Neuronal stem cell (in vitro differentiated cells): ENCODE measurements at regions not wholly inside any gene's neighbourhood (a gene's known extent, or its start where the extent isn't known, plus 50 kb on each side); places are given as distances from the start of the nearest gene placed in this dataset.
"Not testable (repeated sequence)": the region's sequence is repeated elsewhere in the genome, so short reads cannot be mapped to it uniquely, and the experiment has no call there.

Experiments used
- DNase-seq: peaks from one replicate; pipeline ENCODE4 v3.0.0-alpha.2; 2013; ENCODE audit warnings: low spot score
- H2AFZ ChIP-seq: one replicate; pipeline ENCODE4 v1.6.1; 2013; ENCODE audit warnings: mild to moderate bottlenecking, low read length, inconsistent platforms
- H2AK5ac ChIP-seq: 2 replicates; pipeline ENCODE4 v1.6.1; 2013; ENCODE audit warnings: low read depth, mild to moderate bottlenecking, inconsistent platforms, low read length, moderate library complexity, mixed read lengths
- H2BK120ac ChIP-seq: 2 replicates; pipeline ENCODE4 v1.6.1; 2013; ENCODE audit warnings: low read depth, mild to moderate bottlenecking, inconsistent platforms, low read length, moderate library complexity, mixed read lengths
- H2BK12ac ChIP-seq: one replicate; pipeline ENCODE4 v1.6.1; 2013; ENCODE audit warnings: low read length, inconsistent platforms
- H2BK15ac ChIP-seq: 2 replicates; pipeline ENCODE4 v1.6.1; 2013; ENCODE audit warnings: mild to moderate bottlenecking, low read length, inconsistent platforms, mixed read lengths
- H2BK5ac ChIP-seq: one replicate; pipeline ENCODE4 v1.6.1; 2013; ENCODE audit warnings: inconsistent platforms, mild to moderate bottlenecking, low read length, moderate library complexity
- H3K14ac ChIP-seq: one replicate; pipeline ENCODE4 v1.6.1; 2013; ENCODE audit warnings: low read length, inconsistent platforms
- H3K18ac ChIP-seq: 2 replicates; pipeline ENCODE4 v1.6.1; 2013; ENCODE audit warnings: low read length, inconsistent platforms
- H3K23ac ChIP-seq: 2 replicates; pipeline ENCODE4 v1.6.1; 2013; ENCODE audit warnings: low read depth, mild to moderate bottlenecking, mixed read lengths, low read length, inconsistent platforms; ENCODE audit not compliant: poor library complexity
- H3K27ac ChIP-seq: replicated peaks from 3 replicates; pipeline ENCODE4 v1.5.1; 2013; ENCODE audit warnings: low read length, inconsistent platforms
- H3K27me3 ChIP-seq, 3 experiments: 2 replicates each; pipeline ENCODE4 v1.6.1; 2013; ENCODE audit warnings: low read length in 3 of 3, mild to moderate bottlenecking in 2 of 3, inconsistent platforms in 1 of 3, low read depth in 1 of 3, mixed read lengths in 1 of 3, moderate library complexity in 1 of 3; ENCODE audit not compliant: control insufficient read depth in 3 of 3, insufficient read depth in 3 of 3
- H3K36me3 ChIP-seq, 2 donors: replicated peaks in 1 of 2; 2 replicates each; pipeline ENCODE4 v1.6.1; 2013; ENCODE audit warnings: low read length in 2 of 2; ENCODE audit not compliant: control insufficient read depth in 2 of 2, insufficient read depth in 2 of 2
- H3K4ac ChIP-seq: 2 replicates; pipeline ENCODE4 v1.6.1; 2013; ENCODE audit warnings: inconsistent platforms, mild to moderate bottlenecking, low read length, moderate library complexity
- H3K4me1 ChIP-seq, 2 donors: 1 replicate in 1 of 2; 2 replicates in 1 of 2; pipeline ENCODE4 v1.6.1; 2013; ENCODE audit warnings: low read length in 2 of 2, low read depth in 1 of 2; ENCODE audit not compliant: control insufficient read depth in 2 of 2, insufficient read depth in 1 of 2
- H3K4me2 ChIP-seq: one replicate; pipeline ENCODE4 v1.6.1; 2013; ENCODE audit warnings: mild to moderate bottlenecking, low read length, inconsistent platforms; ENCODE audit not compliant: insufficient read depth, poor library complexity, severe bottlenecking
- H3K4me3 ChIP-seq, 2 donors: 2 replicates each; pipeline ENCODE4 v1.5.1; 2013; ENCODE audit warnings: low read length in 2 of 2, mild to moderate bottlenecking in 2 of 2, inconsistent platforms in 1 of 2, moderate library complexity in 1 of 2
- H3K79me1 ChIP-seq: one replicate; pipeline ENCODE4 v1.6.1; 2013; ENCODE audit warnings: low read depth, mild to moderate bottlenecking, inconsistent platforms, low read length, moderate library complexity
- H3K9ac ChIP-seq: one replicate; pipeline ENCODE4 v1.6.1; 2013; ENCODE audit warnings: mild to moderate bottlenecking, low read depth, low read length, inconsistent platforms; ENCODE audit not compliant: poor library complexity
- H3K9me3 ChIP-seq, 2 donors: replicated peaks in 1 of 2; 2 replicates each; pipeline versions ENCODE3 to v1.6.1; 2013; ENCODE audit warnings: low read length in 2 of 2, mild to moderate bottlenecking in 2 of 2, inconsistent platforms in 1 of 2, low read depth in 1 of 2, mixed read lengths in 1 of 2, moderate library complexity in 1 of 2; ENCODE audit not compliant: control insufficient read depth in 2 of 2, insufficient read depth in 1 of 2
- H4K8ac ChIP-seq: one replicate; pipeline ENCODE4 v1.6.1; 2013; ENCODE audit warnings: low read depth, mild to moderate bottlenecking, inconsistent platforms, low read length, moderate library complexity
- H4K91ac ChIP-seq: one replicate; pipeline ENCODE4 v1.6.1; 2013; ENCODE audit warnings: low read length, low read depth, mild to moderate bottlenecking, inconsistent platforms; ENCODE audit not compliant: poor library complexity
- WGBS, 2 donors: extraction: QIAGEN DNeasy Blood & Tissue Kit; methylation state at CpG; one replicate each; pipeline ENCODE4 v1.1.7; 2013; ENCODE audit warnings: missing lambda C conversion rate in 2 of 2, mixed read lengths in 1 of 2; ENCODE audit not compliant: insufficient read length in 2 of 2, insufficient replicate concordance in 1 of 2; ENCODE audit errors: extremely low coverage in 2 of 2; 5-methylcytosine and 5-hydroxymethylcytosine counted together

GRCh38 chr12:131574395-131574771 lies 136.5 kb upstream of the SFSWAP start:
- peak overlapping the region; percentile 80 for H2AFZ ChIP-seq
- H3K4me1 ChIP-seq = peaks cover 7 to 43% of the 10 kb centered on the region in 2 donors
- no peak overlapping the region for H3K27ac ChIP-seq
- H2BK120ac ChIP-seq = no peak overlapping the region
- no peak for DNase-seq
- H3K23ac ChIP-seq = no peak overlapping the region
- H3K9me3 ChIP-seq = peaks cover 0 to 2% of the 10 kb centered on the region in 2 donors
- H4K8ac ChIP-seq = no peak overlapping the region
- H3K27me3 ChIP-seq = no peaks in the 10 kb centered on the region
- no peak overlapping the region for H3K4ac ChIP-seq
- H3K4me2 ChIP-seq = no peak overlapping the region
- no CpG with 5 or more reads among the region's 10 CpGs for WGBS, 2 donors
- no peak overlapping the region for H3K4me3 ChIP-seq
- no peak overlapping the region for H2BK5ac ChIP-seq
- no peak overlapping the region for H4K91ac ChIP-seq
- H2BK12ac ChIP-seq = no peak overlapping the region
- H2BK15ac ChIP-seq = no peak overlapping the region
- H2AK5ac ChIP-seq = no peak overlapping the region
- no peaks in the 10 kb centered on the region for H3K36me3 ChIP-seq
- H3K9ac ChIP-seq = no peak overlapping the region
- peak overlapping the region; percentile 22 for H3K18ac ChIP-seq
- H3K79me1 ChIP-seq = no peaks in the 10 kb centered on the region
- H3K14ac ChIP-seq = no peak overlapping the region

GRCh38 chr12:131575371-131575770 lies 135.5 kb upstream of the SFSWAP start:
- no peaks in the 10 kb centered on the region for H3K27me3 ChIP-seq
- WGBS, 2 donors = no CpG with 5 or more reads among the region's 4 CpGs
- H3K4me3 ChIP-seq = no peak overlapping the region
- no peak overlapping the region for H3K4me2 ChIP-seq
- H3K23ac ChIP-seq = no peak overlapping the region
- H3K36me3 ChIP-seq = no peaks in the 10 kb centered on the region
- peak overlapping the region; percentile 39 for H3K18ac ChIP-seq
- no peak overlapping the region for H3K4ac ChIP-seq
- H3K9me3 ChIP-seq = peaks cover 0 to 2% of the 10 kb centered on the region in 2 donors
- peaks cover 7 to 43% of the 10 kb centered on the region in 2 donors for H3K4me1 ChIP-seq
- no peak overlapping the region for H4K91ac ChIP-seq
- DNase-seq = no peak
- H4K8ac ChIP-seq = no peak overlapping the region
- H2AFZ ChIP-seq = no peak overlapping the region
- H3K79me1 ChIP-seq = no peaks in the 10 kb centered on the region
- peak overlapping the region; percentile 47 for H2AK5ac ChIP-seq
- H3K9ac ChIP-seq = no peak overlapping the region
- H3K27ac ChIP-seq = no peak overlapping the region
- no peak overlapping the region for H2BK120ac ChIP-seq
- no peak overlapping the region for H3K14ac ChIP-seq
- no peak overlapping the region for H2BK15ac ChIP-seq
- H2BK5ac ChIP-seq = no peak overlapping the region
- peak overlapping the region; percentile 59 for H2BK12ac ChIP-seq

GRCh38 chr12:131576734-131577133 lies 134.2 kb upstream of the SFSWAP start:
- H4K91ac ChIP-seq, H3K14ac ChIP-seq, H2BK15ac ChIP-seq, H2AK5ac ChIP-seq, H3K4me2 ChIP-seq, H3K36me3 ChIP-seq, H3K4ac ChIP-seq, H2BK5ac ChIP-seq, H2AFZ ChIP-seq, DNase-seq, H3K9me3 ChIP-seq, H3K27me3 ChIP-seq, H2BK120ac ChIP-seq, H3K79me1 ChIP-seq, H3K18ac ChIP-seq, H3K27ac ChIP-seq, H2BK12ac ChIP-seq: not testable (repeated sequence)
- Histone ChIP-seq H3K23ac (peak overlapping the region; percentile 99), H3K9ac (peak overlapping the region; percentile 81), H3K4me3 (peak overlapping the region in 1 of 2 donors; percentile 42), H3K4me1 (peaks cover 7 to 43% of the 10 kb centered on the region in 2 donors), H4K8ac (peak overlapping the region; percentile 94)
- no CpG with 5 or more reads among the region's 17 CpGs for WGBS, 2 donors

- DNase-seq = no peak
- H3K23ac ChIP-seq = no peak overlapping the region
- peaks cover under 1% of the 10 kb centered on the region for H3K79me1 ChIP-seq
- no peak overlapping the region for H3K4ac ChIP-seq
- no peak overlapping the region for H4K91ac ChIP-seq
- no peak overlapping the region for H2AFZ ChIP-seq
- peaks cover 0 to under 1% (median 0%) of the 10 kb centered on the region in 3 experiments for H3K27me3 ChIP-seq
- H3K27ac ChIP-seq = no peak overlapping the region
- peaks cover 7 to 43% of the 10 kb centered on the region in 2 donors for H3K4me1 ChIP-seq
- H3K9ac ChIP-seq = no peak overlapping the region
- no peak overlapping the region for H3K4me3 ChIP-seq
- H3K14ac ChIP-seq = no peak overlapping the region
- H4K8ac ChIP-seq = no peak overlapping the region
- no peak overlapping the region for H2BK5ac ChIP-seq
- WGBS, 2 donors = no CpG with 5 or more reads among the region's 6 CpGs
- H2BK120ac ChIP-seq = no peak overlapping the region
- peaks cover 0 to 2% of the 10 kb centered on the region in 2 donors for H3K9me3 ChIP-seq
- no peak overlapping the region for H3K18ac ChIP-seq
- no peaks in the 10 kb centered on the region for H3K36me3 ChIP-seq
- no peak overlapping the region for H2BK12ac ChIP-seq
- H2AK5ac ChIP-seq = no peak overlapping the region
- H3K4me2 ChIP-seq = no peak overlapping the region
- H2BK15ac ChIP-seq = no peak overlapping the region
These were observed 133.1 kb upstream of the SFSWAP start for GRCh38 chr12:131577766-131578165.
